Urinary bladder (tissue), 3 donors: ENCODE measurements at regions not wholly inside any gene's neighbourhood (a gene's known extent, or its start where the extent isn't known, plus 50 kb on each side); places are given as distances from the start of the nearest gene placed in this dataset.
"Not testable (repeated sequence)": the region's sequence is repeated elsewhere in the genome, so short reads cannot be mapped to it uniquely, and the experiment has no call there.

Source experiments
- DNase-seq: peaks from one replicate; pipeline ENCODE4 v3.0.0-alpha.2; 2015; ENCODE audit errors: extremely low spot score
- H3K27ac ChIP-seq: one replicate; pipeline ENCODE4 v1.5.1; 2013; ENCODE audit warnings: low read depth, mild to moderate bottlenecking, moderate library complexity
- H3K36me3 ChIP-seq: one replicate; pipeline ENCODE4 v1.6.1; 2013; ENCODE audit warnings: mild to moderate bottlenecking, moderate library complexity; ENCODE audit not compliant: insufficient read depth
- H3K4me1 ChIP-seq: one replicate; pipeline ENCODE4 v1.6.1; 2013; ENCODE audit warnings: mild to moderate bottlenecking, moderate library complexity; ENCODE audit not compliant: insufficient read depth
- H3K4me3 ChIP-seq: one replicate; pipeline ENCODE4 v1.5.1; 2013; ENCODE audit warnings: low read depth, low read length
- WGBS: extraction: QIAGEN DNeasy Blood & Tissue Kit; methylation state at CpG from one replicate; pipeline ENCODE4 v1.1.7; 2013; 5-methylcytosine and 5-hydroxymethylcytosine counted together
- donor health status: healthy with polysubstance abuse.
- donor health status: healthy.

GRCh38 chr6:168865-169455, 123.3 kb upstream of the DUSP22 start:
- H3K4me3 ChIP-seq = no peak overlapping the region
- no peaks in the 10 kb centered on the region for H3K36me3 ChIP-seq
- WGBS = 35% methylated on average over 3 of the region's 3 CpGs
- no peak overlapping the region for H3K27ac ChIP-seq
- no peaks in the 10 kb centered on the region for H3K4me1 ChIP-seq
- no peak for DNase-seq

DNA sequence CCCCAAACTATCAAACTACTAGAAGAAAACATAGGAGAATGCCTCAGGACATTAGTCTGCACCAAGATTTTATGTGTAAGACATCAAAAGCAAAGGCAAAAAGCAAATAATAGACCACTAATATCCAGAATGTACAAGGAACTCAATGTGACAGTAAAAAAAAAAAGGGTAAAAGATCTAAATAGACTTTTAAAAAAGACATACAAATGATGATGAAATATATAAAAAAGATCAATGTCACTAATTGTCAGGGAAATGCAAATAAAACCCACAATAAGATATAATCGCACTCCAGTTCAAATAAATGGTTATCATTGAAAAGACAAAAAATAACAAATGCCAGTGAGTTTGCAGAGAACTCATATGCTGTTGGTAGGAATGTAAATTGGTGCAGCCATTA, 118.3 kb upstream of the DUSP22 start:
- no peak overlapping the region for H3K4me3 ChIP-seq
- no peak overlapping the region for H3K27ac ChIP-seq
- 89% methylated on average over 1 of the region's 1 CpG for WGBS
- no peaks in the 10 kb centered on the region for H3K4me1 ChIP-seq
- H3K36me3 ChIP-seq = no peaks in the 10 kb centered on the region
- DNase-seq = no peak

DNA sequence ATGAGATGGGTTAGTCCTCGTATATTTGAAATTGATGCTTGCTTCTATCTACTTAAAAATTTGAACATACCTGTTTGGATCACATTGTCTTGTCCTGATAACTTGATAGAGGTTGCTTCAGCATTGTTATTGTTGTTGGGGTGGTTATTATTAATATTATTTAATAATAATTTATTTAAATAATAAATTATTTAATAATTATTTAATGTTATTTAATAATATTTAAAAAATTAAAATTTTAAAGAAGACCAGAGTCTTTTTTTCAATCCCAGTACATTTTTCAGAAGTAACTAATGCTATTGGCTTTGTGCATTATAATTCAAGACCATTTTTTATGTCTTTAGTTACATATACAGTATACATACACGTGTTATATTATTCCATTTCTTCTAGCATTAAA, 116.6 kb upstream of the DUSP22 start:
- no peak overlapping the region for H3K4me3 ChIP-seq
- no peak for DNase-seq
- H3K4me1 ChIP-seq = no peaks in the 10 kb centered on the region
- WGBS = 83% methylated on average over 2 of the region's 2 CpGs
- no peak overlapping the region for H3K27ac ChIP-seq
- no peaks in the 10 kb centered on the region for H3K36me3 ChIP-seq

DNA sequence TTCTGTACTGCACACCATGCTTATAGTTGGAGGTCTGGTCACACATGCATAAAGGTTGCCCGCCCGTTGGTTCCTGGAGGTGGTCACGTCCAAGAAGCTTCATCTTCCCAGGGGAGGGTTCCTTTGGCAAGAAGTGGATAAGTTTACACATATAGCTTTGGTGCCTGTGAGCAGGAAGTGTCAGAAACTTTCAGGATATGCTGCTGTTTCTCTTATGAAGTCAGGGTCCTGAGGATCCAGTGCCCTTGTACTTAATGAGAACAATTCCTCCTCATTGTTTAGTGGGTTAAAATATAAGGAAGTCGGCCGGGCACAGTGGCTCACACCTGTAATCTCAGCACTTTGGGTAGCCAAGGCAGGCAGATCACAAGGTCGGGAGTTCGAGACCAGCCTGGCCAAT, 115.5 kb upstream of the DUSP22 start:
- 81% methylated on average over 7 of the region's 7 CpGs for WGBS
- Histone ChIP-seq H3K4me3 (no peak overlapping the region), H3K27ac (no peak overlapping the region), H3K4me1 (no peaks in the 10 kb centered on the region), H3K36me3 (no peaks in the 10 kb centered on the region)
- no peak for DNase-seq

- WGBS = 93% methylated on average over 11 of the region's 11 CpGs
- no peak overlapping the region for H3K4me3 ChIP-seq
- no peaks in the 10 kb centered on the region for H3K4me1 ChIP-seq
- no peaks in the 10 kb centered on the region for H3K36me3 ChIP-seq
- no peak overlapping the region for H3K27ac ChIP-seq
- no peak for DNase-seq
Measured at GRCh38 chr6:178119-178518, 114.2 kb upstream of the DUSP22 start.

DNA sequence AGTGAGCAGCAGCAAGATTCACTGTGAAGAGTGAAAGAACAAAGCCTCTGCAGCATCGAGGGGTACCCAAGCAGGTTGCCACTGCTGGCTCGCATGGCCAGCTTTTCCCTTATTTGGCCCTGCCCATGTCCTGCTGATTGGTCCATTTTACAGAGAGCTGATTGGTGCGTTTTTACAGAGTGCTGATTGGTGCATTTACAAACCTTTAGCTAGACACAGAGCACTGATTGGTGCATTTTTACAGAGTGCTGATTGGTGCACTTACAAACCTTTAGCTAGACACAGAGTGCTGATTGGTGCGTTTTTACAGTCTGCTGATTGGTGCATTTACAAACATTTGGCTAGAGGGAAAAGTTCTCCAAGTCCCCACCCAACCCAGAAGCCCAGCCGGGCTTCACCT, 113.4 kb upstream of the DUSP22 start:
- H3K36me3 ChIP-seq, H3K4me1 ChIP-seq: not testable (repeated sequence)

DNA sequence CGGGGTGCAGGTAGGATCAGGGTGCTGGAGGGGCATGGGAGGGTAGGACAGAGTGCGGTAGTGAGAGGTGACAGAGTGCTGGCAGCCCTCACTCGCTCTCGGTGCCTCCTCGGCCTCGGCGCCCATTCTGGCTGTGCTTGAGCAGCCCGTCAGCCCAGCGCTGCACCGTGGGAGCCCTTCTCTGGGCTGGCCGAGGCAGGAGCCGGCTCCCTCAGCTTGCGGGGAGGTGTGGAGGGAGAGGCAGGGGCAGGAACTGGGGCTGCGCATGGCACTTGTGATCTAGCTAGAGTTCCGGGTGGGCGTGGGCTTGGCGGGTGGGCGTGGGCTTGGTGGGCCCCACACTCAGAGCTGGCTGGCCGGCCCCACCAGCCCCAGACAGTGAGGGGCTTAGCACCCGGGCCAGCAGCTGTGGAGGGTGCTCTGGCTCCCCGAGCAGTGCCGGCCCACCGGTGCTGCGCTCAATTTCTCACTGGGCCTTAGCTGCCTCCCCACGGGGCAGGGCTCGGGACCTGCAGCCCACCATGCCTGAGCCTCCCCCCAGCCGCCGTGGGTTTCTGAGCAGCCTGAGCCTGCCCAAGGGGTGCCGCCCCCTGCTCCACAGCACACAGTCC, 112.8 kb upstream of the DUSP22 start:
- no peak for DNase-seq
- Histone ChIP-seq H3K27ac (no peak overlapping the region), H3K4me3 (no peak overlapping the region), H3K4me1 (no peaks in the 10 kb centered on the region), H3K36me3 (no peaks in the 10 kb centered on the region)
- 94% methylated on average over 29 of the region's 29 CpGs for WGBS

More for the DNA sequence above, 113.4 kb upstream of the DUSP22 start:
- not testable (repeated sequence) for DNase-seq, H3K4me3 ChIP-seq, H3K27ac ChIP-seq
- 91% methylated on average over 5 of the region's 5 CpGs for WGBS

DNA sequence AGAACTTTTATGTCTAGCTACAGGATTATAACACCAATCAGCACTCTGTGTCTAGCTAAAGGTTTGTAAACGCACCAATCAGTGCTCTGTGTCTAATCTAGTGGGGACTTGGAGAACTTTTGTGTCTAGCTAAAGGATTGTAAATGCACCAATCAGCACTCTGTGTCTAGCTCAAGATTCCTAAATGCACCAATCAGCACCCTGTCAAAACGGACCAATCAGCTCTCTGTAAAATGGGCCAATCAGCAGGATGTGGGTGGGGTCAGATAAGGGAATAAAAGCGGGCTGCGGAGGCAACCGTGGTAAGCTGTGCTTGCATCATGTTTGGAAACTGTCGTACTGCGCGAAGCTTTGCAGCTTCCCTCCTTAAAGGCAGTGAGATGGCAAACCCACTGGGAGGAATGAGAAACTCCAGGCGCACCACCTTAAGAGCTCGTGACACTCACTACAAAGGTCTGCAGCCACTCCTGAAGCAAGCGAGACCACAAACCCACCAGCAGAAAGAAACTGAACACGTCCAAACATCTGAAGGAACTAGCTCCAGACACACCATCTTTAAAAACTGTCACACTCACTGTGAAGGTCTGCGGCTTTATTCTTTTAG, 112.1 kb upstream of the DUSP22 start:
- WGBS = 74% methylated on average over 13 of the region's 13 CpGs
- not testable (repeated sequence) for DNase-seq, H3K4me3 ChIP-seq, H3K27ac ChIP-seq, H3K4me1 ChIP-seq, H3K36me3 ChIP-seq

- DNase-seq = no peak
- Histone ChIP-seq H3K36me3 (no peaks in the 10 kb centered on the region), H3K27ac (no peak overlapping the region), H3K4me3 (no peak overlapping the region), H3K4me1 (no peaks in the 10 kb centered on the region)
- WGBS = 52% methylated on average over 5 of the region's 5 CpGs
Measured at GRCh38 chr6:181049-181654, 111.1 kb upstream of the DUSP22 start.

GRCh38 chr6:183668-184067, 108.6 kb upstream of the DUSP22 start:
- no peaks in the 10 kb centered on the region for H3K36me3 ChIP-seq
- H3K4me3 ChIP-seq = no peak overlapping the region
- H3K4me1 ChIP-seq = no peaks in the 10 kb centered on the region
- H3K27ac ChIP-seq = no peak overlapping the region
- no peak for DNase-seq
- WGBS = 87% methylated on average over 2 of the region's 2 CpGs

GRCh38 chr6:184161-184700, 108.1 kb upstream of the DUSP22 start:
- Histone ChIP-seq H3K4me1 (no peaks in the 10 kb centered on the region), H3K36me3 (no peaks in the 10 kb centered on the region), H3K4me3 (no peak overlapping the region), H3K27ac (no peak overlapping the region)
- no peak for DNase-seq
- WGBS = 76% methylated on average over 7 of the region's 7 CpGs

DNA sequence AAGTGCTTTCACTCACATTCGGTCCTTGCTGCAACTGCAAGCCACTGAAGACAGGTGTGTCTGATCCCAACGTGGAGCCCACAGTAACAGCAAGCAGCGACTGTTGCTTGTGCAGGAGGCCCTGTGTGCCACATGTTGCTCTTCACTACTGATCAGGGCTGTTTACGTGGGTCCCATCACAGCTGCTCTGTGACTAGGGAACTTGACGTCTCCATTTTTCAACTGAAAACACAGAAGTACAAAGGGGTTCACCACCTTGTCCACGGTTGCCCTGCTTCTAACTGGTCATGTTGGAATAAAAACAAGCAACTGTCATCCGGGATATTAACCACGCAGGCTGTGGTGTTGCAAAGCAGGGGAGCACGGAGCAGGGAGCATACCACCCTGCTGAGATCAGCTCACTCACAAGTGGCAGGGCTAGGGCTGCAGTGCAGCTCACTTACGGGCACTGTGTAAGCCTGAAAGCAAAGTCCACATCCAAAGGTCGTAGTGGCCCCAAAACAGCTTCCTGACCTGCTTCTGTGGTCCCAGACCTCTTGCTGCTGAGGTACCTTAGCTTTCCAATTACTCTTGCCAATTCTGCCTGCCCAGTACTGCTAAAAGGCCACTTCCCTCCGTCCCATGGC, 105.8 kb upstream of the DUSP22 start:
- Histone ChIP-seq H3K27ac (no peak overlapping the region), H3K36me3 (no peaks in the 10 kb centered on the region), H3K4me3 (no peak overlapping the region), H3K4me1 (no peaks in the 10 kb centered on the region)
- 55% methylated on average over 12 of the region's 12 CpGs for WGBS
- no peak for DNase-seq

GRCh38 chr6:187210-187861, 105.0 kb upstream of the DUSP22 start:
- H3K27ac ChIP-seq = no peak overlapping the region
- H3K4me3 ChIP-seq = no peak overlapping the region
- no peaks in the 10 kb centered on the region for H3K36me3 ChIP-seq
- WGBS = 69% methylated on average over 10 of the region's 10 CpGs
- no peaks in the 10 kb centered on the region for H3K4me1 ChIP-seq
- no peak for DNase-seq
